Activated naive CD4-positive, alpha-beta T cell treated with anti-CD3 and anti-CD28 coated beads for 36 hours (primary cell): ENCODE measurements at regions not wholly inside any gene's neighbourhood (a gene's known extent, or its start where the extent isn't known, plus 50 kb on each side); places are given as distances from the start of the nearest gene placed in this dataset.
"Not testable (repeated sequence)": the region's sequence is repeated elsewhere in the genome, so short reads cannot be mapped to it uniquely, and the experiment has no call there.

ENCODE experiments used
- CTCF ChIA-PET: fragments of 350-600 bp; sonication (Branson Sonifier 250); formaldehyde crosslinking; loops from one replicate; lab custom pipeline; 2021; ENCODE audit warnings: antibody characterized with exemption; lab: Charles Lee
- DNase-seq: peaks from one replicate; pipeline ENCODE4 v3.0.0-alpha.2; 2020
- H3K27ac Mint-ChIP-seq: one replicate; pipeline ENCODE4 v1.8.0; 2021; ENCODE audit warnings: mild to moderate bottlenecking, mixed read lengths
- H3K27me3 Mint-ChIP-seq: one replicate; pipeline ENCODE4 v1.8.0; 2021; ENCODE audit warnings: low read depth, mixed read lengths
- H3K36me3 Mint-ChIP-seq: one replicate; pipeline ENCODE4 v1.8.0; 2021; ENCODE audit warnings: low read depth, mixed read lengths
- H3K4me1 Mint-ChIP-seq: one replicate; pipeline ENCODE4 v1.8.0; 2021; ENCODE audit warnings: low read depth, mixed read lengths
- H3K4me3 Mint-ChIP-seq: one replicate; pipeline ENCODE4 v1.8.0; 2021; ENCODE audit warnings: mild to moderate bottlenecking, moderate library complexity, mixed read lengths
- H3K9me3 Mint-ChIP-seq: one replicate; pipeline ENCODE4 v1.8.0; 2021; ENCODE audit warnings: mixed read lengths
- intact Hi-C: fragments of 100-400 bp; cut with micrococcal nuclease; formaldehyde crosslinking; loops from one replicate; pipeline ENCODE4 v1.15.1; 2023

DNA sequence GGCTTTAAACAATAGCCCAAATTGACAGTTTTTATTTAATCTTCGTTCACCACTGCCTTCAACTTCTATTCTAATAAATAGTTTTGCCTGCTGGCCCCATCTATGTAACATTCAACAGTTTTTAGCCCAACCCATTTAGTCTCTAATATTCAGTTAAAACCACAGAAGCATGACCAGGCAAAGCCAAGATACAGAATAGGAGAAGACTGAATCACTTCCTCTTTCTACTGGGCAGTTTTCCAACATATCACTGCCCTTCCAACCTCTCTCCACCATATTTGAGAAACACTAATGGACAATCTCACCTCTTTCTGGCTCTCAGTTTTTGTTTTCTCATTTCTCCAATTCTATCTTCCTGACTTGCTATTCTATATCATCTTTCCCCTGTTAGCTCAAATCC is 352.9 kb downstream of the DNAH5 start:
- intact Hi-C loops: no loop called here
- Mint-ChIP-seq H3K27ac (no peak overlapping the region), H3K36me3 (no peaks in the 10 kb centered on the region), H3K9me3 (peaks cover 7% of the 10 kb centered on the region), H3K4me3 (no peak overlapping the region), H3K27me3 (no peaks in the 10 kb centered on the region), H3K4me1 (no peaks in the 10 kb centered on the region)
- CTCF ChIA-PET: no interaction called here
- DNase-seq: no peak

DNA sequence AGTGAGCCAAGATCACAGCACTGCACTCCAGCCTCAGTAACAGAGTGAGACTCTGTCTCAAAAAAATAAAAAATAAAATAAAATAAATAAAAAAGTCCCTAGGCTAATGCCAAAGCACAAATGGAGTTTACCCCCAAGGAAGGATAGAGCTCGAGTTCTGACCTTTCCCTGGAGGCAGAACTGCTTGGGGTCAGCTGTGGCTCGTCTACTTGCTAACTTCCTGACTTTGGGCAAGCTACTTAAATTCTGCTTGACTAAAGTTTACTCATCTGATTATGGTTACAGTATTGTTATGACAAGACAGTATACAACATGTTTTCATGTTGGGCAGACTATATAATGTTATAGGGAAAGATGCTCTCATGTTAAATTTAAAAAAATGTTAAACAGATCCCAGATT is 359.2 kb downstream of the DNAH5 start:
- Mint-ChIP-seq H3K9me3 (peaks cover 3% of the 10 kb centered on the region), H3K36me3 (no peaks in the 10 kb centered on the region), H3K27me3 (no peaks in the 10 kb centered on the region), H3K4me3 (no peak overlapping the region), H3K27ac (no peak overlapping the region), H3K4me1 (no peaks in the 10 kb centered on the region)
- CTCF ChIA-PET: no interaction called here
- intact Hi-C loops: no loop called here
- DNase-seq: no peak

DNA sequence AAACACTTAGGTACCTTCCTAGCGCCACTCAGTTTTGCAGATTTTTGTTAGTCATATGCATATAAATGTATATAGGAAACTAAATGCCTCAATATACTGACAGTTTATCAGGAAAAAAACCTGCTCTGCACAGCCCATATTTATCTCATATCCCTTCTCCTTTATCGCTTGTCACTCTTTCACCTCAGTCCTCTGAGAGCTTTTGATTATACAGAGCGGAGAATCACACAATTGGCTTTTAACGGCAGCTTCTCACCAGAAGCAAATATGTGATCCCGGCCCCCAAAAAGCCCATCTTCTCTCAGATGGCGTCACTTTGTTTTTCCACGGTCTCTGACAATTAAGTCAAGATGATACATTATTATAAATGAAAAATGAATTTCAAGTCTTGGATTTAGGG is 362.6 kb downstream of the DNAH5 start:
- Mint-ChIP-seq H3K4me3 (no peak overlapping the region), H3K9me3 (peaks cover 5% of the 10 kb centered on the region), H3K27ac (no peak overlapping the region), H3K36me3 (no peaks in the 10 kb centered on the region), H3K4me1 (no peaks in the 10 kb centered on the region), H3K27me3 (no peaks in the 10 kb centered on the region)
- CTCF ChIA-PET: no interaction called here
- no peak for DNase-seq
- intact Hi-C loops: no loop called here

DNA sequence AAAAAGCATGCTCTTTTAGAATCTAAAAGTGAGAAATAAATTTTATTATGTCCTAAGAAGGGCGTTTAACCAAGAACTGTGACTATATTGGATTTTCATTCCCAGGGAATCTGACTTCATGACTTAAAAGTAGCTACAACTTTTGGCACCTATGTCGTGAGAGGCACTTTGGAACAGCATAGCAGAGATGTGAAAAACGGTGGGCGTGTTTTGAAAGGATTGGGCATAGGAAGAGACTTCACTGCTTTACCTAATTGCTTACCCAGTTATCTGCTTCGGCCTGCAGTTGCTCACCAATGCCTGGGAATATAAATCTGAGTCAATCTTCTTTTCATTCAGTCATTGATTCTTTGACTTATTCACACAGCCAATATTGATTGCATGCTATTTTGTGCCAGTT is 363.4 kb downstream of the DNAH5 start:
- Mint-ChIP-seq H3K4me3 (no peak overlapping the region), H3K36me3 (no peaks in the 10 kb centered on the region), H3K27me3 (no peaks in the 10 kb centered on the region), H3K27ac (no peak overlapping the region), H3K9me3 (peaks cover 5% of the 10 kb centered on the region), H3K4me1 (no peaks in the 10 kb centered on the region)
- no peak for DNase-seq
- intact Hi-C loops: no loop called here
- CTCF ChIA-PET: no interaction called here

DNA sequence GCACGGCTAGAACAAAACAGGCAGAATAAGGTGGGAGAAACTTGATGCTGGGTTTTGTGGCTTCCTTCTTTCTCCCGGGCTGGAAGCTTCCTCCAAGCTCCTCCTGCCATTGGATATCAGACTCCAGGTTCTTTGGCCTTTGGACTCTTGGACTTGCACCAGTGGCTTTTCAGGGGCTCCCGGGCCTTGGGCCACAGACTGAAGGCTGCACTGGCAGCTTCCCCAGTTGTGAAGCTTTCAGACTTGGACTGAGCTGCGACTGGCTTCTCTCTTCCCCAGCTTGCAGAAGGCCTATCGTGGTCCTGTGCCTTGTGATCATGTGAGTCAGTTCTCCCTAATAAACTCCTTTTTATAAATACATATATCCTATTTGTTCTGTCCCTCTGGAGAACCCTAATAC is 364.4 kb downstream of the DNAH5 start:
- Mint-ChIP-seq H3K4me3 (no peak overlapping the region), H3K36me3 (no peaks in the 10 kb centered on the region), H3K27me3 (no peaks in the 10 kb centered on the region), H3K27ac (no peak overlapping the region), H3K4me1 (no peaks in the 10 kb centered on the region), H3K9me3 (peaks cover 2% of the 10 kb centered on the region)
- CTCF ChIA-PET: no interaction called here
- intact Hi-C loops: no loop called here
- DNase-seq: no peak

DNA sequence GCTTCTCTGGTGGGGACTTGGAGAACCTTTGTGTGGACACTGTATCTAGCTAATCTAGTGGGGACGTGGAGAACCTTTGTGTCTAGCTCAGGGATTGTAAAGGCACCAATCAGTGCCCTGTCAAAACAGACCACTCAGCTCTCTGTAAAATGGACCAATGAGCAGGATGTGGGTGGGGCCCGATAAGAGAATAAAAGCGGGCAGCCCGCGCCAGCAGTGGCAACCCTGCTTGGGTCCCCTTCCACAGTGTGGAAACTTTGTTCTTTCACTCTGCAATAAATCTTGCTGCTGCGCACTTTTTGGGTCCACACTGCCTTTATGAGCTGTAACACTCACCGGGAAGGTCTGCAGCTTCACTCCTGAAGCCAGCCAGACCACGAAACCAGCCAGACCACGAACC is 365.4 kb downstream of the DNAH5 start:
- CTCF ChIA-PET, H3K36me3 Mint-ChIP-seq, DNase-seq, H3K9me3 Mint-ChIP-seq, H3K4me3 Mint-ChIP-seq, intact Hi-C loops, H3K27ac Mint-ChIP-seq, H3K27me3 Mint-ChIP-seq, H3K4me1 Mint-ChIP-seq: not testable (repeated sequence)

DNA sequence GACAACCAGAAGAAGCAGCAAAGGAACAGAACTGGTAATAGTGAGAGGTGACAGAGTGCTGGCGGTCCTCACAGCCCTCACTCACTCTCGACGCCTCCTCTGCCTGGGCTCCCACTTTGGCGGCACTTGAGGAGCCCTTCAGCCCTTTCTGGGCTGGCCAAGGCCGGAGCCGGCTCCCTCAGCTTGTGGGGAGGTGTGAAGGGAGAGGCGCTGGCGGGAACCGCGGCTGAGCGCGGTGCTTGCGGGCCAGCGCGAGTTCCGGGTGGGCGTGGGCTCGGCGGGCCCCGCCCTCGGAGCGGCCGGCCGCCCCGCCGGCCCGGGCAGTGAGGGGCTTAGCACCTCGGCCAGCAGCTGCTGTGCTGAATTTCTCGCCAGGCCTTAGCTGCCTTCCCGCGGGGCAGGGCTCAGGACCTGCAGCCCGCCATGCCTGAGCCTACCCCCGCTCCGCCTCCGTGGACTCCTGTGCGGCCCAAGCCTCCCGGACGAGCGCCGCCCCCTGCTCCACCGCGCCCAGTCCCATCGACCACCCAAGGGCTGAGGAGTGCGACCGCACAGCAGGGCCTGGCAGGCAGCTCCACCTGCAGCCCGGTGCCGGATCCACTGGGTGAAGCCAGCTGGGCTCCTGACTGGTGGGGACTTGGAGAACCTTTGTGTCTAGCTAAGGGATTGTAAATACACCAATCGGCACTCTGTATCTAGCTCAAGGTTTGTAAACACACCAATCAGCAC is 366.0 kb downstream of the DNAH5 start:
- H3K9me3 Mint-ChIP-seq, H3K36me3 Mint-ChIP-seq, H3K27me3 Mint-ChIP-seq, H3K4me1 Mint-ChIP-seq, intact Hi-C loops, CTCF ChIA-PET, H3K27ac Mint-ChIP-seq, DNase-seq, H3K4me3 Mint-ChIP-seq: not testable (repeated sequence)

DNA sequence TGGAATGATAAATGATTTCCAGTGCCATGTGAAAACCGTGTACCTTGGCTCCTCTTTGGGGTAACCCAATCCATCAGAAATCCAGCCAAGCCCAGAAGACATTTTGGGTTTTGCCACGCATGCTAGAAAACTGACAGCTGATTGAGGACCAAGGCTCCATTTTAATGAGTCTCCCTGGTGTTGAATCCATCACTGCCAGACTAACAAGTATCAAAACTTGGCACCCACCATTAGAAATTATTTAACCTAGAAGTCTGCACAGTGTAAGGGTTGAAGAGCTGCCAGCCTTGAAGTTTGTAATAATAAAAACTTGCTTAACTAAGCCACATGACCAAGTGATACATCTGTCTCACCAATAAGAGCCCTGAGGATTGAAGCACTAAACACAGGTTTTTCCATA is 369.9 kb downstream of the DNAH5 start:
- DNase-seq: no peak
- intact Hi-C loops: no loop called here
- Mint-ChIP-seq H3K27me3 (no peaks in the 10 kb centered on the region), H3K4me3 (no peak overlapping the region), H3K27ac (no peak overlapping the region), H3K9me3 (peaks cover 2% of the 10 kb centered on the region), H3K4me1 (no peaks in the 10 kb centered on the region), H3K36me3 (no peaks in the 10 kb centered on the region)
- CTCF ChIA-PET: no interaction called here

DNA sequence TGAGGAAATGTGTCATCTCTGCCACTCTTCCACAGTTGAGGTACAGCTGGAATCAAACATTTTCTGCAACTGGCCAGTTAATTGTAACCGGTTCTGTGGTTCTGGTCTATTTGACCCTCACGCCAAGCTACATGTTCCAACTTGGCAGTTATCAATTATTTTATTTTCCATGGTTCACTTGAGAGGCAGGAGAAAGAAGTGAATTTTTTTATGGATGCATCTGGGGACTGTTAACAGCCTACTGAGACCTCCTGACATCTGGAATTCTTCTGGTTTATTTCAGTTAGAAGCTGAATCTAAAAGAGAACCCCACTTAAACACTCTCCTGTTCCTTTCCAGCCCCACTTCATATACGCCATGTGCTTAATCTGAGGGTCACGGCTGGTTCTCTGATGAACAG is 372.3 kb downstream of the DNAH5 start:
- no peak overlapping the region for H3K27ac Mint-ChIP-seq
- CTCF ChIA-PET: no interaction called here
- no peaks in the 10 kb centered on the region for H3K9me3 Mint-ChIP-seq
- H3K36me3 Mint-ChIP-seq: no peaks in the 10 kb centered on the region
- DNase-seq: no peak
- intact Hi-C loops: no loop called here
- no peak overlapping the region for H3K4me3 Mint-ChIP-seq
- H3K4me1 Mint-ChIP-seq: no peaks in the 10 kb centered on the region
- H3K27me3 Mint-ChIP-seq: no peaks in the 10 kb centered on the region

DNA sequence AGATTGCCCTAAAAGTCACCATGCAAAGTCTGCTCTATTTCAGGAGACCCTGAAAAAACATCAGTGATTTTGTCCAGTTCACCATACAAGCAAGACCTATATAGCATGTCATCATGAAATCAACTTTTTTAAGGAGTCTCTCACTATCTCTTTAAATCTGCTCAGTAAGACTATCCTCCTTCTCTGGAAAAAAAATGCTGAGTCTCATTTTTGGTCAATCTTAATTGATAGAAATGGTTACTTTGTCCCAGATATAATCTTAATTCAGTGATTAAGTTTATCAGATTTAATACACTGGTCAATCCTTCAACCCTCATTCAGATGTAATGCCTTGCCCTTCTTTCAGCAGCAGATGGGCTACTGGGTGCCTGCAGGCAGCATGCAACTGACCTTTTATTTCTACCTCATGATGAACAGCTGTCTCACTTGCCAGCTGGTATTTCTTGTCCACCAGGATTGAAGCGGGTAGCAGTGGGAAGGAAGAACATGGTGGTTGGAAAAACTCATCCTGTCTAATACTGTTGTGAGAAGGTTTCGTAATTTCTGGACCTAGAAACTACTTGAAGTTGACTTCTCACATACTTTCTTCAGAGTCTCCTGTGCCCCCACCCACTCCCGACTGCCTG is 375.3 kb downstream of the DNAH5 start:
- no peaks in the 10 kb centered on the region for H3K36me3 Mint-ChIP-seq
- intact Hi-C loops: no loop called here
- no peaks in the 10 kb centered on the region for H3K27me3 Mint-ChIP-seq
- no peak for DNase-seq
- no peak overlapping the region for H3K27ac Mint-ChIP-seq
- H3K9me3 Mint-ChIP-seq: peaks cover 3% of the 10 kb centered on the region
- no peaks in the 10 kb centered on the region for H3K4me1 Mint-ChIP-seq
- CTCF ChIA-PET: no interaction called here
- no peak overlapping the region for H3K4me3 Mint-ChIP-seq

DNA sequence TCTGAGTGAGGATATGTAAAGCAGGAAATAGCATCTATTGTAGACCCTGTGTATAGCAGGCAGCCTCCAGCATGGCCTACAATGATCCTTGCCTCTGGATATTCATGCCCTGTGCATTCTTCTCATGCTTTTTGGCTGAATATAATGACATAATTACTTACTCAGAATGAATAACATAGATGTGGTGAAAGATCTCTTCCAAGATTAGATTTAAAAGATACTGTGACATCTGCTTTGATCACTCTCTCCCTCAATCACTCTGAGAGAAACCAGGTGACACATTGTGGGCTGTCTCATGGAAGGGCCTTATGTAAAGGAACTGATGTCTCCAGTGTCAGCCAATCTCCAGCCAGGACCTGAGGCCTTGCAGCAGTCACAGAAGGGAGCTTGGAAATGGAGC is 376.7 kb downstream of the DNAH5 start:
- DNase-seq: no peak
- Mint-ChIP-seq H3K27me3 (no peaks in the 10 kb centered on the region), H3K36me3 (no peaks in the 10 kb centered on the region), H3K4me3 (no peak overlapping the region), H3K4me1 (no peaks in the 10 kb centered on the region), H3K9me3 (peaks cover 3% of the 10 kb centered on the region), H3K27ac (no peak overlapping the region)
- CTCF ChIA-PET: no interaction called here
- intact Hi-C loops: no loop called here

DNA sequence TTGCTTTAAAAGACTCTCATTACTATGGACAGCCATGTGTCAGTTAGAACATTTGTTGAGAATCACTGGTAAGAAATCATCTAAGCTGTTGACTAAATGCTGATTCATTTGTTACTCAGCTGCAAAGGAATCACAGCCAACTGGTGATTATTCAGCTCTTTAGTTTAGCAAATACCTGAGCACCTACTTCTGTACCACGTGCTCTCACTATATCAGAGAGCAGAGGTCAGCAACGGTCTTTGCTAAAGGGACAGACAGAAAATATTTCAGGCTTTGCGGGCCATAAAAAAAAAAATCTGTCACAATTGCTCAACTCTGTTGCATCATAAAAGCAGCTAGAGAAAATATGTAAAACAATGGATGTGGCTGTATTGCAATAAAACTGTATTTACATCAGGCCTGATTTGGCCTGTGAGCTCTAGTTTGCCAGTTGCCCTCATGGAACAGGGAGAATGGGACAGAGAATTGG is 377.6 kb downstream of the DNAH5 start:
- H3K36me3 Mint-ChIP-seq: no peaks in the 10 kb centered on the region
- CTCF ChIA-PET: interaction anchor here (0.6 kb wide), 1 partner anchor 16 kb away, joined by 4 read pairs; no protein-coding TSS in a partner anchor
- no peak overlapping the region for H3K27ac Mint-ChIP-seq
- no peak overlapping the region for H3K4me3 Mint-ChIP-seq
- DNase-seq: no peak
- H3K9me3 Mint-ChIP-seq: peaks cover 3% of the 10 kb centered on the region
- H3K4me1 Mint-ChIP-seq: no peaks in the 10 kb centered on the region
- no peaks in the 10 kb centered on the region for H3K27me3 Mint-ChIP-seq
- intact Hi-C loops: no loop called here

DNA sequence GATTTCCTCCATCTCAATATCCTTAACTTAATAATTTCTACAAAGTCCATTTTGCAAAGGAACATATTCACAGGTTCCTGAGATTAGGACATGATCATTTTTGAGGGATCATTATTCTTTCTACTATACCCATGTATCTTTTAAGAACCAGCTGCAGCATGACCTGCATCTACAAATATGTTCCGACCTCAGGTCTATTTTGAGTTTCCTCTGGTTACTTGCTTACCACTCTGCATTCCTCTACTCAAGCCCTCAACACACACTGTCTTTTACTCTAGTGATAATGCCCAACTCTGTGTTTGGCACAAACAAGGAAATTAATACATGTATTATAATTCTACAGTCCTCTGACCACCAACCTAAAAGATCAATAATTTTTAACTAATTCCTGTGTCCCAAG is 386.1 kb downstream of the DNAH5 start:
- peaks cover 5% of the 10 kb centered on the region for H3K9me3 Mint-ChIP-seq
- H3K27ac Mint-ChIP-seq: no peak overlapping the region
- intact Hi-C loops: no loop called here
- no peak overlapping the region for H3K4me3 Mint-ChIP-seq
- H3K4me1 Mint-ChIP-seq: no peaks in the 10 kb centered on the region
- H3K36me3 Mint-ChIP-seq: peaks cover 1% of the 10 kb centered on the region
- no peaks in the 10 kb centered on the region for H3K27me3 Mint-ChIP-seq
- DNase-seq: no peak
- CTCF ChIA-PET: no interaction called here
